GM19351 (cell line): ENCODE measurements at regions not wholly inside any gene's neighbourhood (a gene's known extent, or its start where the extent isn't known, plus 50 kb on each side); places are given as distances from the start of the nearest gene placed in this dataset.

Source experiments
- ATAC-seq: cut with Tn5 transposase; IDR thresholded peaks from one replicate; pipeline ENCODE4 v1.9.1; 2021; ENCODE audit warnings: mild to moderate bottlenecking, moderate library complexity; ENCODE audit not compliant: unreplicated experiment

DNA sequence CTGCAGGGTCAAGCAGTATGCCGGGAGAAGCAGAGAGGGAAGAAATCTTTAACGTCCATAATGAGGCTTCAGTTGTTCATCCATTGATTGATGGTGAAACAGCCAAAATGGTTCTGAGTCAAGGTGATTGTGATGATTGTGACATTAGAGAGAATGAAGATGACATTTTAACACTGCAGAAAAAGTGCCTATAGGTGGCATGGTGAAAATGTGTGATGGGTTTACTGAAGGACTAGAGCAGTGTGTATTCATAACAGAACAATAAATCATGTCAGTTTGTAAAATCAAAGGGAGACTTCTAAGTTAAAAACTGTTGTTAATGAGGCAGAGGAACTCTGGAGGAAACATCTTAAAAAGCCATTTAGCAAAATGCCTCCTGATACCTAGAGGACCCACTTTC, 57.7 kb upstream of the CAND1 start:
- ATAC-seq: no peak

DNA sequence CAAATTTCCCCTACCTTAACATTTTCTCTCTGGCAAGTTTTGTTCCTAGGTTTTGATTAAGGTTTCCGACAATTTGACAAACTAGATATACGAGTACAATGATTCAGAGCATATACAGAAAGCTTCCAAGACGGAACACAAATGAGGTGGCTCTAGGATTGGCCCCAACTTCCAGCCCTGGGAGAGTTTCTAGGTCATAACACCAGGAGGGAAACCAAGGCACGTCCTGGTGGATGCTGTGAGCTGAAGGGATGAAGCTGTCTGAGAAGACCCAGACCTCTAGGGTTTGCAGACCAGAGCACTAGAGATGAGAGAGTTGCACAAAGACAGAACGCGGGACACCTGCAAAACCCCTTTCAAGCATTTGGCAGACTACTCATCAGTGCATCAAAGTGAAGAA, 51.5 kb upstream of the CAND1 start:
- no peak for ATAC-seq
